CMK (cell line): ENCODE measurements at regions not wholly inside any gene's neighbourhood (a gene's known extent, or its start where the extent isn't known, plus 50 kb on each side); places are given as distances from the start of the nearest gene placed in this dataset.

Experiments used
- DNase-seq: peaks from one replicate; pipeline ENCODE4 v3.0.0-alpha.2; 2010; ENCODE audit warnings: low read depth

DNA sequence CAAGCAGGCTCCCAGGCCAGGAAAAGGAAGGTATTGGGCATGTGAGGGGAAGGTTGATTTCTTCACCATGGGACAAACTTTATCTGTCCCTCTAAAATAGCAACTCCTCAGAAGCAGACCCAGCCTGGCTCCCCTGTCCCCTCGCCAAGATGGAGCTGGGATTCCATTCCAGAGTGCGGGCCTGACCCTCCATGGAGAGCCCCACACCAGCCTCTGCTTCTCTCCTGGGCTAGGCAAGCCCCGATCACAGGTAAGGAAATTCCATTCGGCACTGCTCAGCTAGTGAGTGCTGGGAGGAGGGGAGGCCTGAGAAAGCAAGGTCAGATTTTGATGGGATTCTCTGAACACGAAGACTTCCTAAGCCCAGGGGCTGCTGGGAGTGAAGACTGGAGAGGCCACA lies 98.4 kb downstream of the EFNB1 start:
- DNase-seq = no peak

DNA sequence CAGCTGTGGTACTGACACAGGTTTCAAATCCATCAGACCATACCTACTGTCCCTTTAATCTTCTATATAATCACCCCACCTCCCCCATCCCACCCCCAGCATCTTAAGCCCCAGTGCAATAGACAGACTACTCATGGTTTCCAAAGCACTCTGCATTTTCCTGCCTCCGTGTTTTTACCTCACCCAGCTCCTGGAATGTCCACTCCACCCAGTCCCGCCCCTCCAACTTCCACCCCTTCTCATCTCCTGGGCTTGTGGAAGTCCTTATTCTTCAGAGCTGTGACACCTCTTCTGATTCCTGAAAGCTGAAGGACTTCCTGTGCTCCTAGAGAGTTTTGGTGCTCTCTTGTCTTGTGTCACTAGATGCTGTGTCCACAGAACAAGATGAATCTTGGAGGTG lies 94.3 kb downstream of the EFNB1 start:
- no peak for DNase-seq

DNA sequence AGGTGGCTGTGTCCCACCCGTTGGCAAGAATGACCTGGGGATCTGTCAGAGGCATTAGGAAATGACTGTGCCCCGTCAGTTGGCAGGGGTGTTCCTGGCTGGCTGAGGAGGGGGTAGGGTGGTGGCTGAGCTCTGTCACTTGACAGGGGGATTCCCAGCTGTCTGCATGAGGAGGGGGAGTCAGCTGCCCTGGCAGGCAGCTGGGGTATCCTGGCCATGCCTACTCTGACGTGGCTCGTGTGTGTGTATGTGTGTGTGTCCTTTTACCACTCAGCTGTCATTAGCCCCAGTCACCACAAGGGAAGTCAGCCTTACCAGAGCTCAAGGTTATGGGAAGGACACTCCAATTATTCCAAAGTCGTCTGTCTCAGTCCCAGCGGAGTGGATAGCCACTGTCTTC lies 93.2 kb downstream of the EFNB1 start:
- DNase-seq = no peak

DNA sequence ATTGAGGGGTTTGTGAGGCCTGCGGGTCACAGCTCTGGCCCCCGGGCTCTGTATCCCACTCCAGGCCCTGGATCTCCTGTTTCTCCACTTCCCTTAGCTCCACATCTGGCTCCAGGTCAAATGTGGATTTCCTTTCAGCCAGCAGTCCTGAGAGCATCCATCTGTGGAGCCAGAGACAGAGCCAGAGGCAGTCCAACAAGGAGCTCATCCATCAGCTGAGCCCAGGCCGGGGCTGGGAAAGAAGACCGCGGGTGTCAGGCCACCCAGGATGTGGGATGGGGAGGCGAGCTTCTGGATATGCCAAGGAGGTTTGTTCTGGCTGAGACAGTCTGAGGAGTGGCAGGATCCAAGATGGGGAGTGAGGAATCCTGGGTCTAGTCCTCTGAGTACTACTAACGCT lies 91.7 kb downstream of the EFNB1 start:
- DNase-seq = no peak

DNA sequence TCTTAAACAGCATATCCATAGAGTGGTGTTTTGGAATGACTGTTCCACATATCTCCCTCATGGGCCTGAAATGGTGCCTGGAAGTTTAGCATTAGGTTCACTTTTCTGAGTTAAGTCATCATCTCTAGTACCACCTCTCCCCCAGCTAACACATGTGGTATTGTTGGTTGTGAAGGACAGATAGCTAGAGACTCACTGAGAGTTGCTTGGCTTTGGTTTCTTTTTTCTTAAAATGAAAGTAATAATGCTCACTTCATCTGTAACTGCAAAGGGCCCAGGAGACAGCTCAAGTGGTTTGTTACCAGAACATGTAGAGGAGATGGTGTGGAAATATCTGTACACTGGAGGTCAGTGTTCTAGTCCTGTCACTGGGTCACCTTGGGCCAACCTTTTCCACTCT lies 90.9 kb downstream of the EFNB1 start:
- no peak for DNase-seq

DNA sequence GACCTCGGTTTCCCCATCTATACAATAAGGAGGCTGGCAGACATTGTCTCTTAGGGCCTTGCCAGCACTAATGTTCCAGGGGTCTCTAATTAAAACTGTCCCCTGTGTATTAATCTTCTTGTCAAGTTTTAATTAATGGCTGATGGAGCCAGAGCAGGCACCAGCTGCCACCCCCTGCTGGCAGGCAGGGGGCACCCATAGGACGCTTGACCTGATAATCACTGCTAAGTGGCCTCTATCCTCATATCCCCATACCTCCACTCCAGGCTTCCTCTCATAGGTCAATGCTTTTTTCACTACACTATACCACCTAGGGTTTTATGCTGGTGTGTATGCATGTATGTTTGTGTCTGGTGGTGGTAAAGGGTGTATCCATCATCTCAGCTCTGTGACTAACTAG lies 89.4 kb downstream of the EFNB1 start:
- DNase-seq = no peak

DNA sequence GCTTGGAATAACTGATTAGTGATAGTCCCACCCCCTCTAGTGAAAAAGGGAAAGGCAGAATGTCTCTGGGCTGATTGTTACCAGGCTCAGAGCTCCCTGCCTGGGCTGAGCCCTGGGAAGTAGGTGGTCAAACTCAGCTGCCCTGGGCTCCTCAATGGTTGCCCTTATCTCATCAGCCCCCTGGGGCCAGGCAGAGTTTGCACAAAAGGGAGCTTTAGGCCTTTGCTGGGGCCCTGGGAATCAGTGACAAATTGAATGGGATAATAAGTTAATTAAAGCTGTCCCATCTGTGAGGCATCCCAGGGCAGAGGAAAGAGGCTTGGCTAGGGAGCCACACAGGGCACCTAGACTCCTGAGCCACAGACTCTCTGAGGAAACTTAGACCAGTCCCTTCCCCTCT lies 89.0 kb downstream of the EFNB1 start:
- no peak for DNase-seq

DNA sequence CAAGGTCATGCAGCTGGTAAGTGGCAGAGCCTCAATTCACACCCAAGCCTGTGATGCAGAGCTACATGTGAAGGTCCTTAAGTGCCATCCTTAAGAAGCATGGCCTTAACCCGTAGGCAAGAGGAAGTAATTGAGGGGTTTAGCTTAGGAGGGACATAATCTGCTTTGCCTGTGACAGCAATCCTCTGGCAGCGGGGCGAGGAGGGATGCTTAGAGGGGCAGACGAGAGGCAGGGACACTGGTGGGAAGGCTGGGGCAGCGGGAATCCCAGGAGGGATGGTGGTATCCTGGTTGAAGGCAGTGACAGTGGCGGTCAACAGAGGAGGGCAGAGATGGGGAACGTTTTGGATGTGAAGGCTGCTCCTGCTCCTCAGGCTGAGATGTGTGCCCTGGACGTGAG lies 88.1 kb downstream of the EFNB1 start:
- no peak for DNase-seq

DNA sequence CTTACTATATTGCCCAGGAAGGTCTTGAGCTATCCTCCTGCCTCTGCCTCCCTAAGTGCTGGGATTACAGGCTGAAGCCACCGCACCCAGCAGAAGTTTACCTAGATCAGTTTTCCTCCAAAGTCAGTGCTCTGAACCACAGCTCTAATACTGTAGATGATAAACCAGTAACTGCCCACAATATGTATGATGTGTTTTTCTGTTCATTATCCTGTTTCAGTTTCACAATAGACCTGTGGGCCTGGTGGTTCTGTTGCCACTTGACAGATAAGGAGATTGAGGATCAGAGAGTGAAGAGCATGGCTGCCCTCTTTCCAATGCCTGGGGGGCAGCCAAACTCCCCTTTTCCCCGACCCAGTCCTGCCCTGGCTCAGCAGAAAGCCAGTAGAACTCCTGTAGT lies 87.0 kb downstream of the EFNB1 start:
- DNase-seq = no peak

DNA sequence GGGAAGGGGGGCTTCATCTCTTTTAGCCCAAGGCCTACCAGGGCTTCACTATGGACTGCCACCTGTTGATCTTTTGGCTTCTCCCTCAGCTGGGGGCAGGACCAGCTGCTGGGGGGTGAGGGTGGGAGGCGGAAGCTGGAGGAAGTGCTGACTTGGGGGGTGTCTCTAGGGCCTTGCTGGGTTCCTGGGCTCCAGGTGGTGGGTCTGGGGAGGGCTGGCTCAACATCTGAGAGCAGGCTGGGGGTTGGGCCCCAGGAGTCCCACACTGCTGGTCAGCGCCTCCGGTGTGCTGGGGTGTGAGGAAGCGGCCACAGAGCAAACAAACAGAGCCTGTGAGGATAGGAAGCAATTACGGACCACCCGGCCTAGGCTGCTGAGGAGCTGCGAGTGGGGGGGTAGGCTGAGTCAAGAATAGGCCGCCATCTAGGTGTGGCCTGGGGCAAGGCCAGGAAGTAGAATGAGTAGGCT lies 85.7 kb downstream of the EFNB1 start:
- no peak for DNase-seq

DNA sequence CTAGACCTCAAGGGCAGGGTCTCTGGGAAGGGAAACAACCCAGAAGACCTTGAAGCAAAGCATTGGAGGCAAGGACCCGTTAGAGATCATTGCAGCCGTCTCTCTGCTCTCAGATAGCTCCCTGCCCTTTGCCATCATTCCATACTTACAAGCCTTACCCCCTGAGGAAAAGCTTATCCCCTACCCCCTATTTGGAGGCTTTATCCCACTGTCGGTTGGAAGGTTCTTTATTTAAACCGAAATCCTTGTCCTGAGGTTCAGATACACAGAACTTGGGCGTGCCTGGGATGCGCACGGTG lies 84.4 kb downstream of the EFNB1 start:
- no peak for DNase-seq

DNA sequence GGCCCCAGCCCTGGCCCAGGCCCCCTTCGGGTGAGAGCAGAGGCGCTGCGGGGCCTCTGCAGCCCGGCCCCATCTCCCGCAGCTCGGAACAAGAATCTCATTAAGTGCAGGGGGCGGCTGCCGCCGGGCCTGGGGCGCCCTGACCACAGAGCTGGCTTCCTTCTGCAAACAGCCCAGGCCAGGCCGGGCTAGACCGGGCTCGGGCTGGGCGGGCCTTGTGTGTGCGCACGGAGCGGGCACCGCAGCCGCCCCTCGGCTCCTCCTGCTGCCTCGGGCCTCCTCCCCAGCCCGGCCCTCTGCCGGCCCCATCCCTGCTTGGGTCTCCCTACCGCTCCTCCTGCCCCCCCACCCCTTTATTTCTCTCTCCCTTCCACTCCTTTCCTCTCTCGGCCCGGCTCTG lies 83.3 kb downstream of the EFNB1 start:
- DNase-seq = no peak

DNA sequence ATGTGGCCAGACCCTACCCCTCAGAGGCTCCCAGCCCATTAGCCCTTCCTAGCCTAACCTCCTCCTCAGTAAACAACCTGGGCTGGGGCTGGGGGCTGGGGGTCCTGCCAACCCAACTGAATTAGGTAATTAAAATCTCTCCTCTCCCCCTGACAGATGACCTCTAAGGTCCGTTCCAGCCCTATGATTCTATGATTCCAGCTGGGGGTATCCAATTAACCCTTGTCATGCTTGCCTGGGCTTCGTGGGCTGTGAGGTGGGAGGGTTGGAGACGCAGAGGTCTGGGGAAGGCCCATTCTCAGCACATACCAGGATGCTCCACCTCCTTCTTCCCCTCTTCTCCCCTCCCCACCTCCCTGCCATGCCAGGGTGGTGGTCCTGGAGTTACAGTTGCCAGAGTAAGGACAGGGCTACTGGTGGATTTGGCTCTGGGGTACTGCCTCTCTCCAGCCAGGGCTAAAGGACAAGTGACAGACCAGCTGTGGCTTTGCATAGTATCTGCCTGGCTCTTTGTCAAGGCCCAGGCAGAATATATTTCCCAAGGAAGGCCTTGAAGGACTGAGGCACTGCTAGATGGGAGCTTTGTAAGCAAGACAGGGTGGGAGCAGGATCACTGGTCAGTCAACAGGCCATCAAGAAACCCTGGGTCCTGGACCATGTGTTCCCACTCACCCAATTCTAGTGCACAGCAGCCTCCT lies 82.1 kb downstream of the EFNB1 start:
- no peak for DNase-seq

DNA sequence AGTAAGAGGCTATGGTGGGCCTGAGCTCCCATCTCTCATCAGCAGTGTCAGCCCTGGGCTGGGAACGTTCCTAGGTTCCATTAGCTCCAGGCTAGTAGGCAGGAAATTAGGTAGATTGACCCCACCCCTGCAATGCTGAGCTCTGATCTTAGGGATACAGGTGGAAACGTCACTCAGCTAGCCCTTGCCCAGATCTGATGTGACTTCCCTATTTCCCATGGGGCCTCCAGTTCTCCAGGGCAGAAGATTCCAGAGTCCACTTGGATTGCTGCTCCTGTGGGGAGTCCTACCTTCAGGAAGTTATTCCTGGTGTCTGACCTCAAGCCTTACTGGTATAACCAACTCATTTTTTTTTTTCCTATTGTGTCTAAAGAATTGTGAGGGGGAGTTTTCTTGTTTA lies 81.1 kb downstream of the EFNB1 start:
- DNase-seq = no peak

DNA sequence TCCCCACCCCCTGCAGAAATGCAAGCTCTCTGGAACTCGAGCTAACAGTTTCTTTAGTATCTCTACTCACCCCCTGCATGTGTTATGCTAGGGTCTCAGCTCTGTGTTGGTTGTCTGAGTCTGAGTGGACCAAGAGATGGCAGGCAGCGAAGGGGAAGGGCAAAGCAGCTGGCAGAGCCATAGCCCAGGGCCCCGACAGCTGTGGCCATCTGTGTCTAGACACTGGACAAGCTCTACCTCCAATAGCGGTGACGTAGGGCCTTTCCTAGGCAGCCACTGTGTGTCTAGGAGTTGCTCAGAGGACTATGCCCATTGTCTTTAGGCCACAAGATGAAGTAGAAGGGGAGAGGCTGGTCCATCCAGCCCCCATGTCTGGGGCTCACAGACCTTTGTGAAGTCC lies 79.2 kb downstream of the EFNB1 start:
- no peak for DNase-seq

DNA sequence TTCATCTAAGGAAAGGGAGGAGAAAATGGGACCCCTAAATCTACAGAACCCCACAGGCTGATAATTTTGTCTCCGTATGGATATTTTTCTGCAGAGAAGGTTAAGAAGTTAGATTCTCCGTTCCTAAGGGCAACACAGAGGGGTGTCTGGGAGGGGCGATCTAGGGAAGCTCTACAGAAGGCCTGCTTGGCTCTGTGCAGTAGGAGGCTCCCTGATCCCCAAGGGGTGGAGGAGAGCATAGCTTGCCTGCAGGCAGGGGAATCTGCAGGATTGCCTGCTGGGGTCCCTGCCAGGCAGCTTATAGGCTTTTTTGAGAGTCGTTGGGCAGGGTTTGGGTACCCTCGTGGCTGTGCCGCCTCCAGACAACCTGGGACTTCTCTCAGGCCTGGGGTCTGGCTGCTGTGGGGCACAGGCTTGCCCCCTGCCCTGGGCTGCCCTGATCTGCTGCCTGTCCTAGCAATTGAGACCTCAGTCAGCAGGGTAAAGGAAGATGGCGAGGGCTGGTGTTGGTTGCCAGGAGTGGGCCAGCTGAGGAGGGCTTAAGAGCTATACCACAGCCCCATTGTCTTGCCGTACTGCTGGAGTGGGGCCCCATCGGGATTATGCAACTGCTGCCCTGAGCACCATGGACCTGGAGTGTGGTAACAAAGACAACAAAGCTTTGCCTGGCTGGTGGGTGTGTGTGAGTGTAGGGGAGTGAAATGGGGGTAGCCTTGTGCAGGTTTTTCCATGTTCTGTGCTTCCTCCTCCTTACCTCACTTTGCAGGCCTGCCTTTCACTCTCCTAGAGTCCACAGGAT lies 74.1 kb downstream of the EFNB1 start:
- no peak for DNase-seq

DNA sequence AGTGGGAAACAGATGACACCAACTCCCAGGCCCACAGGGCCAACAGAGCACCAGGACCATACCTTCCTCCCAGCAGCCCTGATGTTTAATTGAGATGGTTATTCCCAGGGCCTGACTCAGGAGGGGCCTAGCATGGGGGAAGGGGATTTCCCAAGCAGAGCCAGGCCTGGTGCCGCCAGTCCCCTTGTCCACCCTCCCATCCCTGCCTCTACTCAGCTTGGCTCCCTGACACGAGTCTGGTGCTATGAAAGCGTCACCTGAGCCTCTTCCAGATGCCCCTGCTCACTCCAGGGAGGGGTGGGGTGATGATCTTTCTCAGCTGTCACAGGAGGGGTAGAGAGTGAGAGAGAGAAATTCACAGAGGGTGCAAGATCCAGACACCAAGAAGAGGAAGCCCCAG lies 72.7 kb downstream of the EFNB1 start:
- no peak for DNase-seq

DNA sequence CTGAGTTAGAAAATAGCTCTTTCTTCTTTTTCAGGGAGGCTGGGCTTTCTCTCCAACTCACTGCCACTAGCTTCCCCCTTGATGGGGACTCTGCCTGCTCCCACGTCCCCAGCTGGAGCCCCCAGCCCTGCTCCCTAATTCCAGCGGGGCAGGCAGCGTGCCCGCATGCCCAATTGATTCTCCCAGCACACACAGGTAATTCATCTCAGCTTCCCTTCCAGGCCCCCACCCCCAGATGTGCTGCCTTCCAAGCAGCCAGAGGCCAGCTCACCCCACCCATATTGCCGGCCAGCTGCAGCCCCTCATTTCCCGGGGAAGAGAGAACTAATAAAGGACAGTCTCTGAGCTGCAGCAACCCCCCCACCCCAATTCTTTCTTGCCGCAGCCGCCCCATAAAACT lies 69.8 kb downstream of the EFNB1 start:
- no peak for DNase-seq

DNA sequence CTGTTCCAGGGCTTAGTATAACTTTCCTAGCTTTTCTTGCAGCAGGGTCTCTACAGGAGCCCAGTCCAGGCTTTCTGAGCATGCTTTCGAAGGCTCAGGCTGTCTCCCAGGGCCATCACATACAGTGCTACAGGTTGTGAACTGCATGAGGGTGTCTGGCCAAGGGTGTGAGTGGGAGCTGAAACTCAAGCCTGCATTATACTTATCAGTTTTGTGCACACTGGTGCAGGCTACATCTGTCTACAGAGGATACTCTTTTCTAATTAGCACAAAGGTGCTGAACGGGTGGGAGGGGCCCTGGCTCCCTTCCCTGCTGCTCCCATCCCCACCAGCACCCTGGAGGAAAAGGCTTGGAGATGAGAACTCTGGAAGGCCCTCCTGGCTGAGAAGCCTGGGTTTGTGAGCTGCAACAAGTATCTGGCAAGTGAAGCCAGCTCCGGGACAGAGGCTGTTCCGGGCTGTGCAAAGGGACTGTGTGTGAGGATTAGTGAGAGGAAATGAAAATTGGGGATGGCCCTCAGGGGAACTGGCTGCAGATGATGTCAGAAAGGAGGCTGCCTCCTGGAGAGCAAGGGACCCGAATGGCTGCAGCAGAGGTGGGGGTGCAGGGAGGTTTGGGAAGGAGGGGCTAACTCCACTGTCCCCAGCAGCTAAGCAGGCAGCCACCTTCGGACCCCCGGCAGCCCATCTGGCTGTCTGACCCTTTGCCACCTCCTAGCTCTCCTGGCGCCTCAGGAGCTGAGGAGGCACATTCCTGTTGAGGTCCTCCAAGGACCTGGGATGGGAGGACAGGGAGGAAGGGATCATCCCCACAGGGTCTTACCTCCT lies 68.5 kb downstream of the EFNB1 start:
- no peak for DNase-seq

DNA sequence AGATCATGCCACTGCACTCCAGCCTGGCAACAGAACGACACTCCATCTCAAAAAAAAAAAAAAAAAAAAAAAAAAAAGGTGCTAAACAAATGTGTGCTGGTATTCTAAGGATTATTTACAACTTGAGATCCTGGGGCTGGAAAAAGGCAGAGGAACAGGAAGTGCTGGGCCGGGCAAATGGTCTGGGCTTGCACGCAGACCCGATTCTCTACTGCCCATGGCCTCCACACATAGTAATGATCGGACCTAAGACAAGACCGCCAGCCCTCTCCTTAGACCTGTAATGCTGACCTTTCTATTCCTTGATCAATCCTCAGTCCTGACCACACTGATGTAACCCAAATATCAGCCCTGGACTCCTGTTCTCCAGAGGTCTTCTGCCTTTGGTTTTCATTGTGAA lies 67.8 kb downstream of the EFNB1 start:
- DNase-seq = no peak

DNA sequence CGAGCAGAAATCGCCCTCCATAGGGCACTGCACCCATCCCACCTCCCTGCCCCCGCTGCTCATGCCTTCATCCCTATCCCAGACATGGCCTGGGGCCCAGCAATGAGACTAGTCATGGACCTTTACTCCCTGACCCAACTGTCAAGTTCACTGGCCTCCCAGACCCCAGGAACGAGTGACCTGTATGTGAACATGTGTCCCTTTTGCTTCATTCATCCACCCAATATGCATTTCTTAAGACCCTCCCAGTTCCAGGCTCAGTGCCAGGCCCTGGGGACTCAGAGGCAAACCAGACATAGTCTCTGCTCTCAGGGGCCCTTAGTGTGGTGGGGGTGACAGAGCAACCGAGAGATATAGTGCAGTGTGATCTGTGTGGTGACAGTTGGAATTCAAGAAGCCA lies 67.0 kb downstream of the EFNB1 start:
- no peak for DNase-seq

DNA sequence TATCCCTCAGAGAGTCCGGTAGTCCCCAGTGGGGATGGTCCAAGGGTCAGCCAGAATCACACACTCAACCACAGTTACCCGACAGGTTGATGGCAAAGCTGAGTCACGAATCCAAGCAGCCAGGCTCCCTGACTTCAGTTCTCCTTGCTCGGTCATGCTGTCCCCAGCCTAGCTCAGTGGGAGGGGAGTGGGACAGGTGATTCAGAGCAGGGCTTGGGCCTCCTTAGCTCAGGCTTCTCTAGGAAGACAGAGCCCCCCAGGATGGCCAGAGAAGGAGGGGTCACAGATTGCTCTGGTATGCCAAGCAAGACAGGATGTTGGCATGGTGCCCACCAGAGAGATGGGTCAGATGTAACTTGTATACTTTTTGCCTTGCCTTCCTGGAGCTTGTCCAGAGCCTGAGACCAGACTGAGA lies 66.5 kb downstream of the EFNB1 start:
- DNase-seq = peak; percentile 46
